Astrocyte (in vitro differentiated cells and primary cell): ENCODE measurements at regions not wholly inside any gene's neighbourhood (a gene's known extent, or its start where the extent isn't known, plus 50 kb on each side); places are given as distances from the start of the nearest gene placed in this dataset.

ENCODE experiments used
- DNase-seq: peaks from one replicate; pipeline ENCODE4 v3.0.0-alpha.2; 2010; ENCODE audit warnings: low read depth
- FAIRE-seq: peaks from 2 replicates; lab custom pipeline; 2011; peaks lifted over from hg19 to GRCh38; lab: Jason Lieb, UNC
- H2AFZ ChIP-seq: 2 replicates; pipeline ENCODE4 v1.6.0; 2012; ENCODE audit warnings: low read depth, low read length, inconsistent platforms
- H3K27ac ChIP-seq: 2 replicates; pipeline ENCODE4 v1.5.1; 2011; ENCODE audit warnings: low read depth, low read length, inconsistent platforms
- H3K27me3 ChIP-seq: 2 replicates; pipeline ENCODE4 v1.6.0; 2011; ENCODE audit warnings: low read length, inconsistent platforms; ENCODE audit not compliant: insufficient read depth
- H3K36me3 ChIP-seq: 2 replicates; pipeline ENCODE4 v1.5.1; 2011; ENCODE audit warnings: low read length, inconsistent platforms; ENCODE audit not compliant: insufficient read depth
- H3K4me1 ChIP-seq: 2 replicates; pipeline ENCODE4 v1.5.1; 2011; ENCODE audit warnings: low read length, inconsistent platforms; ENCODE audit not compliant: insufficient read depth
- H3K4me2 ChIP-seq: 2 replicates; pipeline ENCODE4 v1.6.0; 2012; ENCODE audit warnings: low read length, inconsistent platforms
- H3K4me3 ChIP-seq: 2 replicates; pipeline ENCODE4 v1.5.1; 2011; ENCODE audit warnings: low read depth, mild to moderate bottlenecking, low read length, inconsistent platforms; ENCODE audit not compliant: insufficient read depth
- H3K79me2 ChIP-seq: 2 replicates; pipeline ENCODE4 v1.6.0; 2012; ENCODE audit warnings: mild to moderate bottlenecking, low read length, inconsistent platforms; ENCODE audit not compliant: insufficient read depth
- H3K9ac ChIP-seq: 2 replicates; pipeline ENCODE4 v1.6.0; 2012; ENCODE audit warnings: mild to moderate bottlenecking, low read length, inconsistent platforms
- H3K9me3 ChIP-seq: 2 replicates; pipeline ENCODE4 v1.5.1; 2012; ENCODE audit warnings: low read depth, mild to moderate bottlenecking, low read length, inconsistent platforms; ENCODE audit not compliant: insufficient read depth
- H4K20me1 ChIP-seq: 2 replicates; pipeline ENCODE4 v1.6.0; 2012; ENCODE audit warnings: low read length, inconsistent platforms; ENCODE audit not compliant: insufficient read depth
- H3K27ac Mint-ChIP-seq: one replicate; pipeline ENCODE4 v1.8.0; 2021; ENCODE audit warnings: mild to moderate bottlenecking, mixed read lengths; ENCODE audit not compliant: unreplicated experiment
- H3K27me3 Mint-ChIP-seq: one replicate; pipeline ENCODE4 v1.8.0; 2021; ENCODE audit warnings: low read depth, mixed read lengths; ENCODE audit not compliant: unreplicated experiment
- H3K36me3 Mint-ChIP-seq: one replicate; pipeline ENCODE4 v1.8.0; 2021; ENCODE audit warnings: low read depth, mixed read lengths; ENCODE audit not compliant: unreplicated experiment
- H3K4me1 Mint-ChIP-seq: one replicate; pipeline ENCODE4 v1.8.0; 2021; ENCODE audit warnings: low read depth, mixed read lengths; ENCODE audit not compliant: unreplicated experiment
- H3K4me3 Mint-ChIP-seq: one replicate; pipeline ENCODE4 v1.8.0; 2021; ENCODE audit warnings: mild to moderate bottlenecking, moderate library complexity, mixed read lengths; ENCODE audit not compliant: unreplicated experiment
- H3K9me3 Mint-ChIP-seq: one replicate; pipeline ENCODE4 v1.8.0; 2021; ENCODE audit warnings: mild to moderate bottlenecking, mixed read lengths; ENCODE audit not compliant: unreplicated experiment
- CTCF ChIP-seq: IDR thresholded peaks from 2 replicates; pipeline ENCODE4 v1.5.1; 2011; ENCODE audit warnings: low read depth, mild to moderate bottlenecking, inconsistent platforms, low read length, moderate library complexity; ENCODE audit not compliant: insufficient read depth
- EZH2 ChIP-seq: IDR thresholded peaks from 2 replicates; pipeline ENCODE4 v1.6.1; 2012; ENCODE audit warnings: mild to moderate bottlenecking, low read length, inconsistent platforms; ENCODE audit not compliant: insufficient read depth

- Mint-ChIP-seq H3K36me3 (no peaks in the 10 kb centered on the region), H3K27ac (no peak overlapping the region), H3K27me3 (peaks cover 3% of the 10 kb centered on the region), H3K9me3 (peaks cover 6% of the 10 kb centered on the region), H3K4me3 (no peak overlapping the region), H3K4me1 (no peaks in the 10 kb centered on the region)
- no peak for FAIRE-seq
- TF ChIP-seq CTCF = no peak
- TF ChIP-seq EZH2 = no peak
- no peaks in the 10 kb centered on the region for H3K9me3 ChIP-seq
- H3K4me1 ChIP-seq = no peaks in the 10 kb centered on the region
- H3K4me3 ChIP-seq = no peak overlapping the region
- no peak overlapping the region for H3K27ac ChIP-seq
- no peak overlapping the region for H3K9ac ChIP-seq
- no peak overlapping the region for H2AFZ ChIP-seq
- DNase-seq = no peak
- H4K20me1 ChIP-seq = no peaks in the 10 kb centered on the region
- no peaks in the 10 kb centered on the region for H3K79me2 ChIP-seq
- no peaks in the 10 kb centered on the region for H3K27me3 ChIP-seq
- no peak overlapping the region for H3K4me2 ChIP-seq
- no peaks in the 10 kb centered on the region for H3K36me3 ChIP-seq
Observed at GRCh38 chr7:54360075-54360840, 181.9 kb upstream of the VSTM2A start.

GRCh38 chr7:54390565-54390964 lies 151.6 kb upstream of the VSTM2A start:
- H3K4me1 Mint-ChIP-seq = no peaks in the 10 kb centered on the region
- Histone ChIP-seq H2AFZ (no peak overlapping the region), H3K4me2 (no peak overlapping the region), H3K27me3 (no peaks in the 10 kb centered on the region), H3K27ac (no peak overlapping the region), H3K4me3 (no peak overlapping the region), H3K9me3 (peaks cover 3% of the 10 kb centered on the region), H3K36me3 (no peaks in the 10 kb centered on the region), H3K9ac (no peak overlapping the region), H4K20me1 (no peaks in the 10 kb centered on the region), H3K79me2 (no peaks in the 10 kb centered on the region), H3K4me1 (no peaks in the 10 kb centered on the region)
- TF ChIP-seq CTCF (no peak), EZH2 (no peak)
- no peak overlapping the region for H3K27ac Mint-ChIP-seq
- no peak overlapping the region for H3K4me3 Mint-ChIP-seq
- no peak for DNase-seq
- no peaks in the 10 kb centered on the region for H3K9me3 Mint-ChIP-seq
- H3K27me3 Mint-ChIP-seq = no peaks in the 10 kb centered on the region
- H3K36me3 Mint-ChIP-seq = no peaks in the 10 kb centered on the region
- FAIRE-seq = no peak

DNA sequence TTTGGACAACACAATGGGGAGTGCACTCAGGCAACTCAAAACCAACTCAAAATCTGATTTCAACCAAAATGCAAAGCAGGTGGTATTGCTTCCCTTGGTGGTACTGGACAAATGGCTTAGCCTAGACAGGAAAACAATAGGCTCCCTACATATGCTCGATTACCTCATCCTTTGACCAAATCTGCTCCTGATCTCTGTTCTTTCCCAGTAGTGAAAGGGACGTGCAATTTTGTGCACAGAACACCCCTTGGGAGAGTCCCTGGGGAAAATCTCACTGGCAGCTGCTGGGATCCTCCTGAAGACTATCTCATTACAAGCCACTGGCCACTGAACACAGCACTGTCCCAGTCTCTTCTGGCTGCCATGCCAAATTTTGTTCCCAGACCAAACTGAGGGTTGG lies 149.2 kb upstream of the VSTM2A start:
- Histone ChIP-seq H3K27ac (no peak overlapping the region), H3K9ac (no peak overlapping the region), H3K4me3 (no peak overlapping the region), H3K9me3 (peaks cover 3% of the 10 kb centered on the region), H3K79me2 (no peaks in the 10 kb centered on the region), H4K20me1 (no peaks in the 10 kb centered on the region), H3K36me3 (no peaks in the 10 kb centered on the region), H3K4me1 (no peaks in the 10 kb centered on the region), H3K4me2 (no peak overlapping the region), H3K27me3 (no peaks in the 10 kb centered on the region), H2AFZ (no peak overlapping the region)
- no peaks in the 10 kb centered on the region for H3K9me3 Mint-ChIP-seq
- DNase-seq (no peak), FAIRE-seq (no peak)
- TF ChIP-seq CTCF (no peak), EZH2 (no peak)
- no peaks in the 10 kb centered on the region for H3K36me3 Mint-ChIP-seq
- H3K4me1 Mint-ChIP-seq = no peaks in the 10 kb centered on the region
- no peak overlapping the region for H3K4me3 Mint-ChIP-seq
- no peak overlapping the region for H3K27ac Mint-ChIP-seq
- H3K27me3 Mint-ChIP-seq = no peaks in the 10 kb centered on the region
